ENCODE measurements at regions not wholly inside any gene's neighbourhood (a gene's known extent, or its start where the extent isn't known, plus 50 kb on each side); places are given as distances from the start of the nearest gene placed in this dataset.

- no peak for DNase-seq
These were observed 107.5 kb downstream of the CYSLTR2 start for GRCh38 chr13:48761256-48761655.

GRCh38 chr13:48769107-48769704 is 115.5 kb downstream of the CYSLTR2 start:
- DNase-seq = peak; percentile 45 to 66

GRCh38 chr13:48770372-48770771 is 116.6 kb downstream of the CYSLTR2 start:
- DNase-seq = no peak

- DNase-seq = no peak
These were observed 119.2 kb downstream of the CYSLTR2 start for GRCh38 chr13:48772908-48773307.

GRCh38 chr13:48773531-48774275 is 120.0 kb downstream of the CYSLTR2 start:
- DNase-seq = no peak

GRCh38 chr13:48775285-48775684 is 121.6 kb downstream of the CYSLTR2 start:
- DNase-seq = no peak

- no peak for DNase-seq
These were observed 122.1 kb downstream of the CYSLTR2 start for GRCh38 chr13:48775804-48776203.

- no peak for DNase-seq
These were observed 122.7 kb downstream of the CYSLTR2 start for GRCh38 chr13:48776401-48776800.

GRCh38 chr13:48778610-48779009 is 124.9 kb downstream of the CYSLTR2 start:
- no peak for DNase-seq

- DNase-seq = no peak
These were observed 127.1 kb downstream of the CYSLTR2 start for GRCh38 chr13:48780713-48781341.

GRCh38 chr13:48782429-48782840 is 128.7 kb downstream of the CYSLTR2 start:
- DNase-seq = peak in 1 of 2 experiments; percentile 33

- DNase-seq = peak; percentile 89 to 93
These were observed 129.5 kb downstream of the CYSLTR2 start for GRCh38 chr13:48783181-48783630.

- DNase-seq = peak in 1 of 2 experiments; percentile 23
These were observed 130.0 kb downstream of the CYSLTR2 start for GRCh38 chr13:48783695-48784230.

GRCh38 chr13:48784916-48785548 is 131.3 kb downstream of the CYSLTR2 start:
- no peak for DNase-seq

- no peak for DNase-seq
These were observed 136.5 kb downstream of the CYSLTR2 start for GRCh38 chr13:48790199-48790598.

GRCh38 chr13:48790966-48791365 is 137.2 kb downstream of the CYSLTR2 start:
- DNase-seq = no peak

- DNase-seq = no peak
These were observed 143.4 kb downstream of the CYSLTR2 start for GRCh38 chr13:48797127-48797526.

- no peak for DNase-seq
These were observed 144.0 kb downstream of the CYSLTR2 start for GRCh38 chr13:48797761-48798160.

GRCh38 chr13:48798180-48798579 is 144.5 kb downstream of the CYSLTR2 start:
- DNase-seq = no peak

- DNase-seq = no peak
These were observed 147.5 kb downstream of the CYSLTR2 start for GRCh38 chr13:48801255-48801654.

GRCh38 chr13:48804821-48805601 is 151.3 kb downstream of the CYSLTR2 start:
- DNase-seq = no peak

- no peak for DNase-seq
These were observed 152.8 kb downstream of the CYSLTR2 start for GRCh38 chr13:48806522-48806921.
